ENCODE measurements at regions not wholly inside any gene's neighbourhood (a gene's known extent, or its start where the extent isn't known, plus 50 kb on each side); places are given as distances from the start of the nearest gene placed in this dataset.
A peak's percentile ranks its signal among the peaks of the same experiment; 100 is the strongest.
"Not testable (repeated sequence)": the region's sequence is repeated elsewhere in the genome, so short reads cannot be mapped to it uniquely, and the experiment has no call there.

GRCh38 chrY:12289415-12289814 lies 411.6 kb upstream of the USP9Y start:
- 20% methylated on average over 1 of the region's 1 CpG; no CpG with 5 or more reads in 1 of the 2 donors for WGBS, 2 donors
- no peak for DNase-seq
- H3K27me3 ChIP-seq = no peaks in the 10 kb centered on the region
- H3K9me3 ChIP-seq = no peaks in the 10 kb centered on the region
- intact Hi-C loops (cut with DNase I) = no loop called here
- TF ChIP-seq CTCF (IDR thresholded peaks at IDR 0.05) (no peak), POLR2A (IDR thresholded peaks at IDR 0.05) (no peak)
- no peak overlapping the region for H3K27ac ChIP-seq
- no peaks in the 10 kb centered on the region for H3K36me3 ChIP-seq
- H3K4me3 ChIP-seq = no peak overlapping the region
- H3K4me1 ChIP-seq = peaks cover 0 to 33% (median 0%) of the 10 kb centered on the region in 3 donors

GRCh38 chrY:12292542-12292941 lies 408.5 kb upstream of the USP9Y start:
- H3K4me3 ChIP-seq = no peak overlapping the region
- H3K9me3 ChIP-seq = no peaks in the 10 kb centered on the region
- no peak for DNase-seq
- intact Hi-C loops (cut with DNase I) = no loop called here
- no peak for TF ChIP-seq POLR2A (IDR thresholded peaks at IDR 0.05)
- no peak for TF ChIP-seq CTCF (IDR thresholded peaks at IDR 0.05)
- H3K4me1 ChIP-seq = peaks cover 0 to 31% (median 0%) of the 10 kb centered on the region in 3 donors
- H3K27ac ChIP-seq = no peak overlapping the region
- H3K36me3 ChIP-seq = no peaks in the 10 kb centered on the region
- no peaks in the 10 kb centered on the region for H3K27me3 ChIP-seq

- H3K4me1 ChIP-seq = peaks cover 0 to 11% (median 0%) of the 10 kb centered on the region in 3 donors
- no peak overlapping the region for H3K4me3 ChIP-seq
- DNase-seq = no peak
- TF ChIP-seq CTCF (IDR thresholded peaks at IDR 0.05) (no peak), POLR2A (IDR thresholded peaks at IDR 0.05) (no peak)
- no peaks in the 10 kb centered on the region for H3K36me3 ChIP-seq
- WGBS, 2 donors = 20% methylated on average over 1 of the region's 1 CpG; no CpG with 5 or more reads in 1 of the 2 donors
- H3K27ac ChIP-seq = no peak overlapping the region
- H3K9me3 ChIP-seq = no peaks in the 10 kb centered on the region
- intact Hi-C loops (cut with DNase I) = no loop called here
- H3K27me3 ChIP-seq = no peaks in the 10 kb centered on the region
Observed at GRCh38 chrY:12296460-12296859, 404.6 kb upstream of the USP9Y start.

GRCh38 chrY:12299796-12300195 lies 401.2 kb upstream of the USP9Y start:
- H3K27me3 ChIP-seq; H3K9me3 ChIP-seq; H3K27ac ChIP-seq; DNase-seq; intact Hi-C loops (cut with DNase I); H3K36me3 ChIP-seq; H3K4me3 ChIP-seq: not testable (repeated sequence)
- peaks cover 0 to 31% (median 0%) of the 10 kb centered on the region in 3 donors for H3K4me1 ChIP-seq
- 70% methylated on average over 2 of the region's 9 CpGs; no CpG with 5 or more reads in 1 of the 2 donors for WGBS, 2 donors

- WGBS, 2 donors = 38% methylated on average over 4 of the region's 4 CpGs; no CpG with 5 or more reads in 1 of the 2 donors
- DNase-seq = no peak
- Histone ChIP-seq H3K9me3 (no peaks in the 10 kb centered on the region), H3K4me1 (peaks cover 0 to 29% (median 0%) of the 10 kb centered on the region in 3 donors), H3K27ac (peak overlapping the region in 2 of 4 donors; percentile 42 to 50), H3K27me3 (no peaks in the 10 kb centered on the region), H3K4me3 (no peak overlapping the region), H3K36me3 (no peaks in the 10 kb centered on the region)
- intact Hi-C loops (cut with DNase I) = no loop called here
- TF ChIP-seq POLR2A (IDR thresholded peaks at IDR 0.05) = no peak
- no peak for TF ChIP-seq CTCF (IDR thresholded peaks at IDR 0.05)
Observed at GRCh38 chrY:12303464-12303863, 397.6 kb upstream of the USP9Y start.

- intact Hi-C loops (cut with DNase I) = no loop called here
- DNase-seq = no peak
- TF ChIP-seq CTCF (IDR thresholded peaks at IDR 0.05) (no peak), POLR2A (IDR thresholded peaks at IDR 0.05) (no peak)
- no peak overlapping the region for H3K4me3 ChIP-seq
- peak overlapping the region in 1 of 4 donors; percentile 50 for H3K27ac ChIP-seq
- no peaks in the 10 kb centered on the region for H3K36me3 ChIP-seq
- H3K27me3 ChIP-seq = no peaks in the 10 kb centered on the region
- H3K4me1 ChIP-seq = peaks cover 0 to 29% (median 0%) of the 10 kb centered on the region in 3 donors
- H3K9me3 ChIP-seq = no peaks in the 10 kb centered on the region
- WGBS, 2 donors = 40% methylated on average over 3 of the region's 4 CpGs; no CpG with 5 or more reads in 1 of the 2 donors
Observed at GRCh38 chrY:12305456-12305855, 395.6 kb upstream of the USP9Y start.
